Spleen (tissue), 7 donors: ENCODE measurements at regions not wholly inside any gene's neighbourhood (a gene's known extent, or its start where the extent isn't known, plus 50 kb on each side); places are given as distances from the start of the nearest gene placed in this dataset.

Source experiments
- CTCF ChIP-seq, 11 experiments: fragments of 200-600 bp in 7 of 11; fragments of 450-650 bp in 4 of 11; sonication (generic) in 4 of 11; IDR thresholded peaks in 8 of 11; conservative IDR thresholded peaks in 3 of 11; 1 replicate in 7 of 11; 2 replicates in 4 of 11; pipeline versions ENCODE4 v1.4.0 to v1.8.0; 2016 to 2021; ENCODE audit warnings: antibody characterized with exemption in 11 of 11, inconsistent platforms in 4 of 11, mild to moderate bottlenecking in 1 of 11
- POLR2A ChIP-seq, 3 donors: fragments of 450-650 bp; IDR thresholded peaks; one replicate each; pipeline ENCODE4 v1.5.1; 2017; ENCODE audit warnings: antibody characterized with exemption in 3 of 3, mild to moderate bottlenecking in 1 of 3
- donor health status: DM: no; HTN: no; CAD: no; lungs with moderate emphysema.
- donor health status: DM: no; HTN: no; CAD: no.
- donor health status: DM: no; HTN: no; CAD: no.

- no peak for TF ChIP-seq CTCF (IDR thresholded peaks at IDR 0.05 in 8 of 11, conservative IDR thresholded peaks at IDR 0.05 in 3 of 11)
- no peak for TF ChIP-seq POLR2A (IDR thresholded peaks at IDR 0.05)
These were observed 269.1 kb downstream of the NEBL start for GRCh38 chr10:20627946-20628507.
